Fibroblast of skin of left quadriceps (primary cell): ENCODE measurements at regions not wholly inside any gene's neighbourhood (a gene's known extent, or its start where the extent isn't known, plus 50 kb on each side); places are given as distances from the start of the nearest gene placed in this dataset.
"Not testable (repeated sequence)": the region's sequence is repeated elsewhere in the genome, so short reads cannot be mapped to it uniquely, and the experiment has no call there.

ENCODE experiments used
- DNase-seq, 2 experiments: peaks; one replicate each; pipeline ENCODE4 v3.0.0-alpha.2; 2013; ENCODE audit warnings: low read depth in 2 of 2

DNA sequence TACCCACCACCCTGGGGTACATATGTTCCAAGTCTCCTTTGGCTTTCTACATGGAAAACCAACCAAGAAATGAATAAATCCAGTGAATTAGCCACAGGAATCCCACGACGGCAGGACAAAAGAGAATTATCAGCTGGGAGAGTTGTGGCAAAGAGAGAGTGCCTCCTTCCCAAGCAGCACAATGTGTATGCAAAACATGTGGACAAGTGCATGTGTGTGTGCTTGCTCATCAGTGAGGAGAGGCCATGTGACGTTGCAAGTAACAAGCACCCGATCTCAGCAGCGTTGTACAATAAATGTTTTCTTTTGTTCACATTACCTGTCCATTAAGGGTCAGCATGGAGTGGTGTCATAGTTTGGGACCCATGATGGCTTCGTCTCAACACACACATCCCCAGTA is 50.0 kb upstream of the EMX2 start:
- DNase-seq = peak in 1 of 2 experiments; percentile 31

GRCh38 chr10:117488004-117488403 is 54.5 kb upstream of the EMX2 start:
- no peak for DNase-seq

DNA sequence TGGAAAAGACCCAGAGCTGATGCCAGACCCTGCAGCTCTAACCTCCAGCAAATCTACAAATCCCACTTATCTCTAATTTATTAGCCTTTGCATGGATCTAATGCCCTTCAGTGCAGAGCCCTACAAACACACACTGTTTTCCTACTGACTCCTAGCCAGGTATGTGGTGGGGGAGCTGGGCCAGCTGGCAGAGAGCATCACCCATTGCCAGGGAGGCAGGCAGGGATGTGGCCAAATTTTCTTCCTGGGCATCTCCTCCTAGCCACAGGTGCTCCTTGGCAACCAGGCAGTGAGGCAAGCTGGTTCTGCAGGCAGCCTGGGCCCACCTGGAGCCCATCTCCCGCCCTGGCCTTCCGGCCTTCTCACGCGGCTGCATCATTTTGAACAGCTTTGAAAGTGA is 55.9 kb upstream of the EMX2 start:
- DNase-seq = no peak

DNA sequence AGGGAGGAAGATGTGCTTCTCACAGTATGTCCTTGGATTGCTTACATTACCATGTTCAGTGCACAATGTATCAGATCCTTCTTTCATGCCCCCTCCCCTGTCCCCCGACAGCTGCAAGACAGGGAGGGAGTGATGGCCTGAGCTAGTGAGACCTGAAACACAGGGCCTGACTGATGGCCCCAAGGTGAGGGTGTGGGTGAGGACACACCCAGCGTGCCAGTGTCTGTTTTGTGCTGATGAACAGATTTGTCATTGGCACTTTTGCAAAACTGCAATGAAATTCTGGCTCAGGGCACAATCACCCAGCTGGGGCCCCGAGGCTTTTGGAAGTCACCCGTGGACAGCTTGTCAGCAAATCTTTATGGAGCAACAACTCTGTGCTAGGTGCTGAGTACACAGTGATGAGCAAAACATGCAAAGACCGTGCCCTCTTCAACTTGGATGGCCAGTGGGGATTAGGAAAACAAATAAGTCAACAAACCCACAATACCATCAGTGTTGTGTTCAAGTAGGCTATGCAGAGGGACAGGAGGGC is 59.4 kb upstream of the EMX2 start:
- no peak for DNase-seq

DNA sequence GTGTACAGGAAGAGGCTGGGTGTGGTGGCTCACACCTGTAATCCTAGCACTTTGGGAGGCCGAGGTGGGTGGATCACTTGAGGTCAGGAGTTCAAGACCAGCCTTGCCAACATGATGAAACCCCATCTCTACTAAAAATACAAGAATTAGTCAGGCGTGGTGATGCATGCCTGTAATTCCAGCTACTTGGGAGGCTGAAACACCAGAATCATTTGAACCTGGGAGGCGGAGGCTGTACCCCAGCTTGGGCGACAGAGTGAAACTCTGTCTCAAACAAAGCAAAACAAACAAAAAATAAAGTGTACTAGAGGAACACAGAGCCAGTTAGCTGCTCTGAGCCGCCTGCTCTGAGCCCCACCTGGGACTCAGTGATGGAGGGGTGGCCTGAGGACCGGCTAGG is 61.5 kb upstream of the EMX2 start:
- not testable (repeated sequence) for DNase-seq

GRCh38 chr10:117480097-117480496 is 62.4 kb upstream of the EMX2 start:
- no peak for DNase-seq

DNA sequence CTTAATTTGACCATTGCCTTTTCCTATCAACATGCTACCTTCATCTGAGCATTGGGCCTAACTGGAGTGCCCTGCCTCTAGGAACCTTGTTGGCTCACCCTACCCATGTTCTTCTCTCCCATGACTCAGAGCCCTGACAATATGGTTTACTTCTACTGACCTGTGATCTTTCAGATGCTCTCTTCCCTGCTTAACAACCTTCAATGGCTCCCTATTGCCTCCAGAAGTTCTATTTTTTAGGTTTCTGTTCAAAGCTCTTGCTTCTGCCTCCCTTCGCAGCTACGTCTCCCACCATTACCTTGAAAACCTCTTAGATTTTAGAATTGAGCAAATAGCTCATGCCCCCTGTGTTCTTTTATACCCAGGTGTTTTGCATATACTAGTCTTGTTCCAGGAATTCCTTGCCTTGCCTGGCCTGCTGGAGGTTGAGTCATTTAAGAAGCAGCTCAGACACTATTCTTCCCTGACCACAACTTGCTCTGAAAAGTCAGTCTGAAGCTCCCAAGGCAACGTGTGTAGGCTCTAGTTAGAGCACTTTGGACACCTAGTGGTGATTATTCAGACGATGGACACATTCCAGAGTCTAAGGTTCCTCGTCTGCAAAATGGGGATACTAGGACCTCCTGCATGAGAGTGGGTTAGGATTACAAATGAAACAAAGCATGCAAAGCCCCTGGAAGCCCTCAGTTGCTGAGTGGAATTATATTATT is 64.4 kb upstream of the EMX2 start:
- DNase-seq = peak; percentile 90 to 93

DNA sequence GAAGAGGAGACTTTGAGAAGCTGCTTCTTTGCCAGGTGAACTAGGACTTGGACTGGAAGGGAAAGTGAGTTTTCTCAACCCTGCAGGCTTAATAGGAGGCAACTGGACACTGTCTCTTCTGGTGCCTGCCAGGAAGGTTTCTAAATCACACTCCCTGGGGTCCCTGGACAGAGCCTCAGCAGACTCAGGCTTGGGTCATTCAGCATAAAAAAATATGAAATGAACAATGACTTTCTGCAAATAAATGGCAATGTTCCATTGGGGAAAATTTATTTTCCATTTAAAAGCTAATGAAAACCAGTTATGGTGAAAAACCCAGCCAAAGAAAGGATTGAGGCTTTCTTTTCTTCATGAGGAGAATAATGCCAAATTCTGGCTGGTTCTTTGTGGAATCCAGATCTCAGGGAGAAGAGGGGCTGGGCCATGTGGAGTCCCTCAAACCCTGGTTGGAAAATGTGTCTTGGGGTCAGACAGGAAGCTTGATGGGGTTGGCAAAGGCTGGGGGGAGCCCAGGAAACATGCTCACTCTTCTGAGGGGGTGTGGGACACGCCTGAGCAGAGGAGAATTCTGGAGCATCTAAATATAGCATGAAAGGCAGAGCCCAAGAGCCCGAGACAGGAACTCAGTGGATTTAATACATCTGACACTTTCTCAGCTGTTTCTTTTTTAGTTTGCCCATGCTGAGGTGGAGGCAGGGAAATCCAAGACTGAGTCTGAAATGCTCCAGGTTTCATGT is 65.2 kb upstream of the EMX2 start:
- no peak for DNase-seq

DNA sequence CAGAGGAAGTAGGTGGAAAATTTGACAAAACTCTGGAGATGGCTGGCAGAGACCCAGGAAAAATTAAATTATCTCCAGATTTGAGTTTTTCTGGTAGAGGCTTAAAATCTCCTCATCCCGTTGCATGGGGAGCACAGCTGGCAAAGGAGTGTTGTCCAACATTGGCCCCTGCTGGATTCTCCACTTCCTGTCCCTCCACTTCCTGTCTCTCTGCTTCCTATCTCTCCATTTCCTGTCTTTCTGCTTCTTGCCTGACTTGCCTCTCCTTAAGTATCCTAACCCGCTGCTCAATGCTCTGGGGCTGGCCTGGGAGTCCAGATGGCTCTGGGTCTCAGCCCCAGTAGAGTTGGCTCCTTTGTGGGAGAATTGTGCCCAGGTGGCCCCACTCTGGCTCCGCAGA is 65.8 kb upstream of the EMX2 start:
- peak in 1 of 2 experiments; percentile 37 for DNase-seq

- peak in 1 of 2 experiments; percentile 49 for DNase-seq
These were observed 66.3 kb upstream of the EMX2 start for GRCh38 chr10:117476281-117476680.

GRCh38 chr10:117472872-117473271 is 69.7 kb upstream of the EMX2 start:
- no peak for DNase-seq

- DNase-seq = no peak
These were observed 71.1 kb upstream of the EMX2 start for GRCh38 chr10:117471344-117471874.

GRCh38 chr10:117470733-117471132 is 71.8 kb upstream of the EMX2 start:
- no peak for DNase-seq

- DNase-seq = no peak
These were observed 73.9 kb upstream of the EMX2 start for GRCh38 chr10:117468665-117469064.

DNA sequence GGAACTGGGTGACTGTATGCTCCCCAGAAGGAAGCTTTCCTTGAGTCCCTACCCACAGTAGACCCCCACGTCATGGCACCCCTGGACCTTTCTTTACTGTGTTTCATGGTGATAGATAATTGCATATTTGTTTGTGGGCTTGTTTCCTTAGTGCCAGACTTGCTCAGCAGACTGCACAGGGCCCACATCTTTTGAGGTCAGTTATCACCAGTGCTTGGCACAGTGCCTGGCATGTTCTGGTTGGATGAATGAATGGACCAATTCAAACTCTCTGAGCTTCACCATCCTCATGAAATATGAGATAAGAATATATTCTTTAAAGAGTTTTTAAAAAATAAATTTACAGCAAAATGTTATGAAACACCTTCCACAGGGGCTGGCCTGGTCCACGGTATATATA is 78.4 kb upstream of the EMX2 start:
- no peak for DNase-seq

- DNase-seq = peak in 1 of 2 experiments; percentile 57
These were observed 79.0 kb upstream of the EMX2 start for GRCh38 chr10:117463545-117463920.

DNA sequence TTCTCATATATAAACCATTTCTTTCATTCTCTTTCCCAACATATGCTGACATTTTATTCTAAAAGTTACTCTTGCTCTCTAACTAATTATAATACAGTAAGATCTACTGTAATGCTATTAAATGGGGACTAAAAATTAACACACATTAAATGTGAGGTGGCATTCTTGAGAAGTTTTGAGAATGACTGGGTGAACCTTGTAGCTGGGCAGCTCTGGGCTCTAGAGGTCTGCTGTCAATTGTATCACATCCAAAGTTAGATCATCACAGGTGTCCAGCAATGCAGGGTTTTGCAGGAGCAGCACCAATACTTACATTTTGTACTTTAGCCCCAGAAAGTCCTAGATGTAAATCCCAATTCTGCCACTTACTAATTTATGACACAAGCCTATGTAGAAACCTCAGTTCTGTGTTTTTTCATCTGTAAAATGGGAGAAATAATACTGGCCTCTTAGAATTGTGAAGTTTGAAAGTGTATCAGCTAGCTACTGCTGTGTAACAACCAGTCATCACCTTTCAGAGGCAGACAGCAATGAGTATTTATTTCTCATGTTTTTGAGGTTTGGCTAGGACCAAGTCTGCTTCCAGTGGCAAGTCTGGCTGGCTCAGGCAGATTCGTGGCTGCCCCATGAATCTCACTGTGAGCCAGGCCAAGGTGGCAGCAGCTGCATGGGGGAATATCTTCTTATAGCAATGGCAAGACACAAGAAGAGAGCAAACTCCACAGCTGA is 79.6 kb upstream of the EMX2 start:
- DNase-seq = no peak

- no peak for DNase-seq
These were observed 80.1 kb upstream of the EMX2 start for GRCh38 chr10:117462424-117462792.

- peak; percentile 98 to 99 for DNase-seq
These were observed 80.7 kb upstream of the EMX2 start for GRCh38 chr10:117461766-117462423.

DNA sequence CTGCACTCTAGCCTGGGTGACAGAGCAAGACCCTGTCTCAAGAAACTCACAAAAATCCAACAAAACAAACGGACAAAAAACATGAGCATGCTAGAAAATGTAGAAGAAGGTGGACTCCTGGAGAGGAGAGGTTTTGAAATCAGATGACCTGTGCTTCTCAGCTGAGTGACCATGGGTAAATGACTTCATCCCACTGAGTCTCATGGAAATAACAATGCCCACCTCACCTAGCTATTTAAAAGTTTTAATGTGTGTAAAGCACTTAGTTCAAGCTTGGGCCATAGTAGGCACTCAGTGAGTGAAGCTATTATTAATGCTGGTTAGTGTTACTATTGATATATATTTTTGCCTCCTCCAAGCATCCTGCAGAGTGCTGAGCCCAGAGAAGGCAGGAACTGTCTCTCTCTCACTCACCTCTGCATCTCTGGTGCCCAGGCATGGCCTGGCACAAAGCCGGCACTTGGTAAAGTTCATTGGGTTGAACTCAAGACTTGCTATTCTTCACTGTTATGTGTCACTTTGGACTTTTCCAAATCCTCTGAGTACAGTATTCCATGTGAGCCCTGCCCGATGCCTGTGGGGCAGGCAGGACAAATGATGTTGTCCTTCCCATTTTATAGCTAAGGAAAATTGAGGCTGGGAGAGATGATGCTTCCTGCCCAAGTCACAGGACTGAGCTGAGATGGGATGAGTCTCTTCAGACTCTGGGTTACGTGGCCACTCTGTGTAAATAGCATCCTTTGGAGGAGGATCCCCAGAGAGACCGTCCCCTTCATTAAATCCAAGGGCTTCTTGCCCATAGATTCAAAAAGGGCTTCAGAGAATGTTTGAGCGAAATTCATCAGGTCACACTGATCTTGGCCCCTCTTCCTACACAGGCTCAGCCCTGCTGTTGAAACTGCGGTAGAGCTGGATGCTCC is 81.4 kb upstream of the EMX2 start:
- no peak for DNase-seq

- DNase-seq = no peak
These were observed 83.3 kb upstream of the PDZD8 start for GRCh38 chr10:117458571-117458970.
